ENCODE measurements at regions not wholly inside any gene's neighbourhood (a gene's known extent, or its start where the extent isn't known, plus 50 kb on each side); places are given as distances from the start of the nearest gene placed in this dataset.

- TF ChIP-seq ETV6 (CRISPR knock-in tag; IDR thresholded peaks at IDR 0.05) (no peak), CDX4 (CRISPR knock-in tag; IDR thresholded peaks at IDR 0.05; ENCODE audit: borderline replicate concordance) (no peak), CREM (CRISPR knock-in tag; IDR thresholded peaks at IDR 0.05) (no peak), NR1H2 (CRISPR knock-in tag; IDR thresholded peaks at IDR 0.05) (no peak), NR2C2 (CRISPR knock-in tag; IDR thresholded peaks at IDR 0.05) (no peak), ATF2 (CRISPR knock-in tag; IDR thresholded peaks at IDR 0.05; ENCODE audit: borderline replicate concordance, low read depth) (no peak), CTCF (IDR thresholded peaks at IDR 0.05) (no peak)
These were observed 81.3 kb upstream of the DUSP10 start for GRCh38 chr1:221823149-221823548.

Measured in WTC11 (cell line).